ENCODE measurements at regions not wholly inside any gene's neighbourhood (a gene's known extent, or its start where the extent isn't known, plus 50 kb on each side); places are given as distances from the start of the nearest gene placed in this dataset.

DNA sequence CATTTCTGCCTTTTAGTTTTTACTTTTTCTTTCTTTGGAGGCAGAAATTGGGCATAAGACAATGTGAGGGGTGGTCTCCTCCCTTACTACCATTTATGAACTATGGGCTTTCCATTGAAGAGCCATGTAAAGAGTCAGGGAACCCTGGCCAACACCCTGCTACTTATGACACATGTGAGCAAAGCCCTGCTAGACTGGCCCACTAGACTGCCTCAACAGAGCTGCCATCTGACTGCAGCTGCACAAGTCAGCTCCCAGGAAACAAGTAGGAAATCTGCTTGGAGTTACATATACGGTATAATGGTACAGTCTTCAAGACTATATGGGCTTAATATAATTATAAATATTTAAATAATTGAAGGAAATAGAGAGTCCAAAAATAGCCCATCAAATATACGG, 816.8 kb downstream of the TRIB2 start:
- Histone ChIP-seq H3K27ac (ENCODE audit: low read length) (no peak overlapping the region), H3K4me3 (ENCODE audit: low read length) (no peak overlapping the region), H3K9me3 (ENCODE audit: insufficient read depth, low read length) (no peaks in the 10 kb centered on the region), H3K4me2 (ENCODE audit: low read length) (no peak overlapping the region), H3K9ac (ENCODE audit: low read length) (no peak overlapping the region), H3K4me1 (ENCODE audit: low read length) (no peaks in the 10 kb centered on the region), H3K27me3 (ENCODE audit: low read depth, low read length) (no peaks in the 10 kb centered on the region), H3K79me2 (ENCODE audit: low read length) (no peaks in the 10 kb centered on the region), H4K20me1 (ENCODE audit: insufficient read depth, low read length) (no peaks in the 10 kb centered on the region), H3K36me3 (replicated peaks; ENCODE audit: low read depth, low read length) (no peaks in the 10 kb centered on the region), H2AFZ (ENCODE audit: low read depth, low read length) (no peak overlapping the region)
- TF ChIP-seq, protein P1, sequence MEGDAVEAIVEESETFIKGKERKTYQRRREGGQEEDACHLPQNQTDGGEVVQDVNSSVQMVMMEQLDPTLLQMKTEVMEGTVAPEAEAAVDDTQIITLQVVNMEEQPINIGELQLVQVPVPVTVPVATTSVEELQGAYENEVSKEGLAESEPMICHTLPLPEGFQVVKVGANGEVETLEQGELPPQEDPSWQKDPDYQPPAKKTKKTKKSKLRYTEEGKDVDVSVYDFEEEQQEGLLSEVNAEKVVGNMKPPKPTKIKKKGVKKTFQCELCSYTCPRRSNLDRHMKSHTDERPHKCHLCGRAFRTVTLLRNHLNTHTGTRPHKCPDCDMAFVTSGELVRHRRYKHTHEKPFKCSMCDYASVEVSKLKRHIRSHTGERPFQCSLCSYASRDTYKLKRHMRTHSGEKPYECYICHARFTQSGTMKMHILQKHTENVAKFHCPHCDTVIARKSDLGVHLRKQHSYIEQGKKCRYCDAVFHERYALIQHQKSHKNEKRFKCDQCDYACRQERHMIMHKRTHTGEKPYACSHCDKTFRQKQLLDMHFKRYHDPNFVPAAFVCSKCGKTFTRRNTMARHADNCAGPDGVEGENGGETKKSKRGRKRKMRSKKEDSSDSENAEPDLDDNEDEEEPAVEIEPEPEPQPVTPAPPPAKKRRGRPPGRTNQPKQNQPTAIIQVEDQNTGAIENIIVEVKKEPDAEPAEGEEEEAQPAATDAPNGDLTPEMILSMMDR (IDR thresholded peaks at IDR 0.05; ENCODE audit: low read depth, low read length), result no peak
- TF ChIP-seq EZH2phosphoT487 (IDR thresholded peaks at IDR 0.05; ENCODE audit: low read depth), result no peak

DNA sequence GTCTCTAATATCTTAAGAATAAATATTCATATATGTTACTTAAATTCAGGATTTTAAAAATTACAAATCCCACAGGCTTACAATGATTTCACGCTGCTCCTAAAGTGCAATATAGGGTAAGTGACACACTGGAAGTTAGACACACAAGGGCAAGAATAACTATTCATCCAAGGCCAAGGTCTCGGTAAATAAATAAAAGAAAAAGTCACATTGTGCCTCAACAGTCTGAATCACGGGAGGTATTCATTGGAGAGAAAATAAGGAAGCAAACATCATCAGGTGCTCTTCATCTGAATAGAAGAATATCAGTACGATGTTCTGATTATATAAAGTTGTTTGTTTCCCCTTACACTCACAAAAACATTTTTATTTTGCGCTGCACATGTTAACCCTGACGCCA, 820.2 kb downstream of the TRIB2 start:
- Histone ChIP-seq H3K27ac (ENCODE audit: low read length) (no peak overlapping the region), H4K20me1 (ENCODE audit: insufficient read depth, low read length) (no peaks in the 10 kb centered on the region), H3K4me2 (ENCODE audit: low read length) (no peak overlapping the region), H2AFZ (ENCODE audit: low read depth, low read length) (no peak overlapping the region), H3K4me3 (ENCODE audit: low read length) (no peak overlapping the region), H3K27me3 (ENCODE audit: low read depth, low read length) (no peaks in the 10 kb centered on the region), H3K4me1 (ENCODE audit: low read length) (no peaks in the 10 kb centered on the region), H3K79me2 (ENCODE audit: low read length) (no peaks in the 10 kb centered on the region), H3K9me3 (ENCODE audit: insufficient read depth, low read length) (no peaks in the 10 kb centered on the region), H3K36me3 (replicated peaks; ENCODE audit: low read depth, low read length) (no peaks in the 10 kb centered on the region), H3K9ac (ENCODE audit: low read length) (no peak overlapping the region)
- no peak for TF ChIP-seq EZH2phosphoT487 (IDR thresholded peaks at IDR 0.05; ENCODE audit: low read depth)
- TF ChIP-seq, protein P1 (IDR thresholded peaks at IDR 0.05; ENCODE audit: low read depth, low read length), result no peak

DNA sequence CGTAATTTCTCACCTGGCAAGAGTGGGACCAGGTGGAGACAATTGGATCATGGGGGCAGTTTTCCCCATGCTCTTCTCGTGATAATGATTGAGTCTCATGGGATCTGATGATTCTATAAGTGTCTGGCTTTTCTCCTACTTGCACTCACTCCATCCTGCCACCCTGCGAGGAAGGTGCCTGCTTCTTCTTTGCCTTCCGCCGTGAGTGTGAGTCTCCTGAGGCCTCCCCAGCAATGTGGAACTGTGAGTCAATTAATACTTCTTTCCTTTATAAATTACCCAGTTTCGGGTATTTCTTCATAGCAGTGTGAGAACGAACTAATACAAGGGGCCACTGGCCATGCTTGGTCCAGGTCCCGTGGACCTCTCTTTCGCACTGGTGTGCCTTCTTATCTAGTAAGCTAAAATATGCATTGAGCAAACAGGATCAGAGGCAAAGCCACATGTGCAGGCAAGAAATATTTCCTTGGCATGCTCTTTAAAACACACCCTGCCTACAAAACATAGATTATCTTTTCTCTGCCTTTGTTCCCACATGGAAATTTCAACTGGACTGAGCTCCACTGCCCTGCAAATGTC, 821.1 kb downstream of the TRIB2 start:
- Histone ChIP-seq H3K27me3 (ENCODE audit: low read depth, low read length) (no peaks in the 10 kb centered on the region), H2AFZ (ENCODE audit: low read depth, low read length) (no peak overlapping the region), H3K27ac (ENCODE audit: low read length) (no peak overlapping the region), H3K79me2 (ENCODE audit: low read length) (no peaks in the 10 kb centered on the region), H4K20me1 (ENCODE audit: insufficient read depth, low read length) (no peaks in the 10 kb centered on the region), H3K4me1 (ENCODE audit: low read length) (no peaks in the 10 kb centered on the region), H3K4me3 (ENCODE audit: low read length) (no peak overlapping the region), H3K36me3 (replicated peaks; ENCODE audit: low read depth, low read length) (no peaks in the 10 kb centered on the region), H3K4me2 (ENCODE audit: low read length) (no peak overlapping the region), H3K9me3 (ENCODE audit: insufficient read depth, low read length) (no peaks in the 10 kb centered on the region), H3K9ac (ENCODE audit: low read length) (no peak overlapping the region)
- TF ChIP-seq EZH2phosphoT487 (IDR thresholded peaks at IDR 0.05; ENCODE audit: low read depth), result no peak
- TF ChIP-seq, protein P1 (IDR thresholded peaks at IDR 0.05; ENCODE audit: low read depth, low read length), result no peak

DNA sequence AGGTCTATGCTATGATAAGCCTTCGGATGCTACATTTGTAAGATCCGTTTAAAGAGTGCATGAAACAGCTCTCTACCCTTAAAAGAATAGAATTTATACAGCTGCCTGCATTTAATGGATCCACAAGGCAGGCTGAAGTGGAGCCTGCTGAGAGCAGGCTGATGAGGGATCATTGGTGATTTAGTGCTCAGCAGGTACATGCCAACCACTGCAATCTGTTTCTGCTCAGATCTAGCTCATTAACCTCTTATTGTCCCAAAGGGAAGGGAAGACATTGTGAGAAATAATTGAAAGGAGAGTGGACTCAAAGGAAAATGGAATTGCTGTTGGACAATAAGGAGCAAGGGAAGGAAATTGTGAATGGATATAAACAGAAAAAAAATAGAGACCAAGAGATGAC, 822.6 kb downstream of the TRIB2 start:
- Histone ChIP-seq H3K27ac (ENCODE audit: low read length) (no peak overlapping the region), H3K4me1 (ENCODE audit: low read length) (no peaks in the 10 kb centered on the region), H3K9ac (ENCODE audit: low read length) (no peak overlapping the region), H3K9me3 (ENCODE audit: insufficient read depth, low read length) (no peaks in the 10 kb centered on the region), H4K20me1 (ENCODE audit: insufficient read depth, low read length) (no peaks in the 10 kb centered on the region), H2AFZ (ENCODE audit: low read depth, low read length) (no peak overlapping the region), H3K36me3 (replicated peaks; ENCODE audit: low read depth, low read length) (no peaks in the 10 kb centered on the region), H3K4me2 (ENCODE audit: low read length) (no peak overlapping the region), H3K4me3 (ENCODE audit: low read length) (no peak overlapping the region), H3K79me2 (ENCODE audit: low read length) (no peaks in the 10 kb centered on the region), H3K27me3 (ENCODE audit: low read depth, low read length) (no peaks in the 10 kb centered on the region)
- no peak for TF ChIP-seq EZH2phosphoT487 (IDR thresholded peaks at IDR 0.05; ENCODE audit: low read depth)
- TF ChIP-seq, protein P1 (IDR thresholded peaks at IDR 0.05; ENCODE audit: low read depth, low read length), result no peak

Measured in OCI-LY3 (cell line).